ENCODE measurements at regions not wholly inside any gene's neighbourhood (a gene's known extent, or its start where the extent isn't known, plus 50 kb on each side); places are given as distances from the start of the nearest gene placed in this dataset.

- no peak for DNase-seq
These were observed 74.3 kb upstream of the MMADHC start for GRCh38 chr2:149661844-149662243.

GRCh38 chr2:149658553-149658952 is 71.0 kb upstream of the MMADHC start:
- H3K9me3 Mint-ChIP-seq: peaks cover 9% of the 10 kb centered on the region
- H3K27me3 Mint-ChIP-seq: peaks cover 9% of the 10 kb centered on the region
- no peaks in the 10 kb centered on the region for H3K4me1 Mint-ChIP-seq
- no peak overlapping the region for H3K27ac Mint-ChIP-seq
- no peaks in the 10 kb centered on the region for H3K36me3 Mint-ChIP-seq
- no peak for DNase-seq
- no peak overlapping the region for H3K4me3 Mint-ChIP-seq

More at GRCh38 chr2:149661844-149662243, 74.3 kb upstream of the MMADHC start:
- Mint-ChIP-seq H3K27ac (no peak overlapping the region), H3K36me3 (no peaks in the 10 kb centered on the region), H3K9me3 (no peaks in the 10 kb centered on the region), H3K4me3 (no peak overlapping the region), H3K27me3 (peaks cover 9% of the 10 kb centered on the region), H3K4me1 (no peaks in the 10 kb centered on the region)

GRCh38 chr2:149657401-149658040 is 69.9 kb upstream of the MMADHC start:
- no peaks in the 10 kb centered on the region for H3K4me1 Mint-ChIP-seq
- no peak overlapping the region for H3K4me3 Mint-ChIP-seq
- no peak overlapping the region for H3K27ac Mint-ChIP-seq
- no peaks in the 10 kb centered on the region for H3K36me3 Mint-ChIP-seq
- peaks cover 9% of the 10 kb centered on the region for H3K9me3 Mint-ChIP-seq
- H3K27me3 Mint-ChIP-seq: peaks cover 10% of the 10 kb centered on the region
- no peak for DNase-seq

GRCh38 chr2:149656996-149657395 is 69.4 kb upstream of the MMADHC start:
- H3K4me3 Mint-ChIP-seq: no peak overlapping the region
- DNase-seq: no peak
- H3K27me3 Mint-ChIP-seq: peaks cover 13% of the 10 kb centered on the region
- peaks cover 9% of the 10 kb centered on the region for H3K9me3 Mint-ChIP-seq
- H3K36me3 Mint-ChIP-seq: no peaks in the 10 kb centered on the region
- H3K4me1 Mint-ChIP-seq: no peaks in the 10 kb centered on the region
- no peak overlapping the region for H3K27ac Mint-ChIP-seq

GRCh38 chr2:149653831-149654445 is 66.4 kb upstream of the MMADHC start:
- Mint-ChIP-seq H3K4me3 (no peak overlapping the region), H3K27ac (no peak overlapping the region), H3K27me3 (peaks cover 8% of the 10 kb centered on the region), H3K9me3 (peaks cover 9% of the 10 kb centered on the region), H3K4me1 (no peaks in the 10 kb centered on the region), H3K36me3 (no peaks in the 10 kb centered on the region)
- DNase-seq: no peak

GRCh38 chr2:149652926-149653325 is 65.4 kb upstream of the MMADHC start:
- no peaks in the 10 kb centered on the region for H3K36me3 Mint-ChIP-seq
- H3K4me1 Mint-ChIP-seq: no peaks in the 10 kb centered on the region
- no peak for DNase-seq
- H3K27me3 Mint-ChIP-seq: peaks cover 9% of the 10 kb centered on the region
- H3K4me3 Mint-ChIP-seq: no peak overlapping the region
- H3K27ac Mint-ChIP-seq: no peak overlapping the region
- H3K9me3 Mint-ChIP-seq: peaks cover 9% of the 10 kb centered on the region

GRCh38 chr2:149652526-149652925 is 65.0 kb upstream of the MMADHC start:
- Mint-ChIP-seq H3K4me1 (no peaks in the 10 kb centered on the region), H3K27ac (no peak overlapping the region), H3K27me3 (peaks cover 9% of the 10 kb centered on the region), H3K4me3 (no peak overlapping the region), H3K36me3 (no peaks in the 10 kb centered on the region), H3K9me3 (peaks cover 9% of the 10 kb centered on the region)
- no peak for DNase-seq

- peaks cover 9% of the 10 kb centered on the region for H3K9me3 Mint-ChIP-seq
- H3K4me3 Mint-ChIP-seq: no peak overlapping the region
- H3K4me1 Mint-ChIP-seq: no peaks in the 10 kb centered on the region
- DNase-seq: no peak
- peaks cover 9% of the 10 kb centered on the region for H3K27me3 Mint-ChIP-seq
- H3K36me3 Mint-ChIP-seq: no peaks in the 10 kb centered on the region
- no peak overlapping the region for H3K27ac Mint-ChIP-seq
These were observed 63.7 kb upstream of the MMADHC start for GRCh38 chr2:149651229-149651628.

GRCh38 chr2:149650006-149650405 is 62.4 kb upstream of the MMADHC start:
- no peaks in the 10 kb centered on the region for H3K4me1 Mint-ChIP-seq

GRCh38 chr2:149648282-149649030 is 60.9 kb upstream of the MMADHC start:
- no peaks in the 10 kb centered on the region for H3K4me1 Mint-ChIP-seq
- peaks cover 14% of the 10 kb centered on the region for H3K27me3 Mint-ChIP-seq
- no peak overlapping the region for H3K4me3 Mint-ChIP-seq
- no peaks in the 10 kb centered on the region for H3K9me3 Mint-ChIP-seq
- no peaks in the 10 kb centered on the region for H3K36me3 Mint-ChIP-seq
- H3K27ac Mint-ChIP-seq: no peak overlapping the region
- no peak for DNase-seq

More at GRCh38 chr2:149650006-149650405, 62.4 kb upstream of the MMADHC start:
- no peak overlapping the region for H3K4me3 Mint-ChIP-seq
- no peaks in the 10 kb centered on the region for H3K36me3 Mint-ChIP-seq
- H3K27ac Mint-ChIP-seq: no peak overlapping the region
- peaks cover 9% of the 10 kb centered on the region for H3K27me3 Mint-ChIP-seq
- H3K9me3 Mint-ChIP-seq: peaks cover 2% of the 10 kb centered on the region
- no peak for DNase-seq

GRCh38 chr2:149645391-149645790 is 57.8 kb upstream of the MMADHC start:
- Mint-ChIP-seq H3K9me3 (no peaks in the 10 kb centered on the region), H3K27ac (no peak overlapping the region), H3K36me3 (no peaks in the 10 kb centered on the region), H3K27me3 (peaks cover 9% of the 10 kb centered on the region), H3K4me1 (no peaks in the 10 kb centered on the region), H3K4me3 (no peak overlapping the region)
- DNase-seq: no peak
